Mesendoderm (in vitro differentiated cells): ENCODE measurements at regions not wholly inside any gene's neighbourhood (a gene's known extent, or its start where the extent isn't known, plus 50 kb on each side); places are given as distances from the start of the nearest gene placed in this dataset.

ENCODE experiments used
- DNase-seq: peaks from one replicate; pipeline ENCODE4 v3.0.0; 2013
- H2AK5ac ChIP-seq: 2 replicates; pipeline ENCODE4 v1.6.1; 2013; ENCODE audit warnings: low read length, inconsistent platforms
- H2BK120ac ChIP-seq: 2 replicates; pipeline ENCODE4 v1.6.1; 2013; ENCODE audit warnings: low read depth, mild to moderate bottlenecking, low read length, moderate library complexity, mixed read lengths
- H2BK15ac ChIP-seq: replicated peaks from 2 replicates; pipeline ENCODE4 v1.6.1; 2013; ENCODE audit warnings: low read depth, mild to moderate bottlenecking, moderate library complexity
- H2BK5ac ChIP-seq: 2 replicates; pipeline ENCODE4 v1.6.1; 2013; ENCODE audit warnings: low read length, inconsistent platforms
- H3K18ac ChIP-seq: 2 replicates; pipeline ENCODE4 v1.6.1; 2013; ENCODE audit warnings: mild to moderate bottlenecking, low read length, mixed read lengths
- H3K23ac ChIP-seq: one replicate; pipeline ENCODE4 v1.6.1; 2013; ENCODE audit warnings: low read length
- H3K27ac ChIP-seq: 2 replicates; pipeline ENCODE4 v1.5.1; 2013; ENCODE audit warnings: low read depth, mild to moderate bottlenecking, inconsistent platforms, low read length, moderate library complexity
- H3K27me3 ChIP-seq: 2 replicates; pipeline ENCODE4 v1.6.1; 2013; ENCODE audit warnings: low read length, control low read depth, mild to moderate bottlenecking, inconsistent platforms; ENCODE audit not compliant: insufficient read depth, poor library complexity
- H3K36me3 ChIP-seq: 2 replicates; pipeline ENCODE4 v1.6.1; 2013; ENCODE audit warnings: low read length, inconsistent platforms; ENCODE audit not compliant: control insufficient read depth, insufficient read depth
- H3K4ac ChIP-seq: one replicate; pipeline ENCODE4 v1.6.1; 2013; ENCODE audit warnings: low read depth, mild to moderate bottlenecking, low read length, moderate library complexity
- H3K4me1 ChIP-seq: 2 replicates; pipeline ENCODE4 v1.6.1; 2013; ENCODE audit warnings: low read depth, low read length, inconsistent platforms; ENCODE audit not compliant: control insufficient read depth
- H3K4me2 ChIP-seq: 2 replicates; pipeline ENCODE4 v1.6.1; 2013; ENCODE audit warnings: low read length
- H3K4me3 ChIP-seq: 2 replicates; pipeline ENCODE4 v1.5.1; 2013; ENCODE audit warnings: mild to moderate bottlenecking, low read length
- H3K56ac ChIP-seq: one replicate; pipeline ENCODE4 v1.6.1; 2013; ENCODE audit warnings: low read length
- H3K79me1 ChIP-seq: 2 replicates; pipeline ENCODE4 v1.6.1; 2013; ENCODE audit warnings: low read length, inconsistent platforms
- H3K79me2 ChIP-seq: 2 replicates; pipeline ENCODE4 v1.6.1; 2013; ENCODE audit warnings: mild to moderate bottlenecking, low read length; ENCODE audit not compliant: control insufficient read depth, insufficient read depth
- H3K9ac ChIP-seq: 2 replicates; pipeline ENCODE4 v1.6.1; 2013; ENCODE audit warnings: low read length, inconsistent platforms
- H4K5ac ChIP-seq: one replicate; pipeline ENCODE4 v1.6.1; 2013; ENCODE audit warnings: low read length
- H4K8ac ChIP-seq: one replicate; pipeline ENCODE4 v1.6.1; 2013; ENCODE audit warnings: low read depth, mild to moderate bottlenecking, control low read depth, low read length, moderate library complexity
- WGBS: extraction: QIAGEN DNeasy Blood & Tissue Kit; methylation state at CpG from one replicate; pipeline ENCODE4 v1.1.7; 2013; ENCODE audit warnings: low lambda C conversion rate, missing lambda C conversion rate; ENCODE audit not compliant: insufficient coverage; ENCODE audit errors: extremely low coverage; 5-methylcytosine and 5-hydroxymethylcytosine counted together

DNA sequence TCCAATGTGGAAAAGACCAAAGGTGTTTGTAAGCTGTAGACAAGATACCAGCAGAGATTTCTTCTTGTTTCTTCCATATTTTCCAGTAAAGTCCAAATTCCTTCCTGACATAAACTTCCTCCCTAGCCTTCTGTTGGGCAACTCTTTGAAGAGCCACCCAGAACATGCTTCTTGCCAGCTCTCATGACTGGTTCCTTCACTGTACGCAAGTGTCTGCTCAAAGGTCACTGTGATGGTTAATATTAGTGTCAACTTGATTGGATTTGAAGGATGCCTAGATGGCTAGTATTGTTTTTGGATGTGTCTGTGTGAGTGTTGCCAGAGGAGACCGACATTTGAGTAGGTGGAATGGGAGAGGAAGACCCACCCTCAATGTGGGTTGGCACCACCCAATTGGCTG is 416.6 kb upstream of the RUNX1 start:
- Histone ChIP-seq H3K79me2 (no peaks in the 10 kb centered on the region), H3K23ac (no peak overlapping the region), H4K8ac (no peak overlapping the region), H3K4me3 (no peak overlapping the region), H4K5ac (no peak overlapping the region), H3K4ac (no peak overlapping the region), H2BK15ac (no peak overlapping the region), H3K56ac (no peak overlapping the region), H3K18ac (no peak overlapping the region), H3K4me1 (peaks cover 2% of the 10 kb centered on the region), H3K9ac (no peak overlapping the region), H3K36me3 (no peaks in the 10 kb centered on the region), H2BK5ac (no peak overlapping the region), H3K79me1 (no peaks in the 10 kb centered on the region), H3K27me3 (no peaks in the 10 kb centered on the region), H3K4me2 (no peak overlapping the region), H3K27ac (no peak overlapping the region), H2BK120ac (no peak overlapping the region), H2AK5ac (no peak overlapping the region)
- DNase-seq: no peak
- no CpG with 5 or more reads among the region's 2 CpGs for WGBS

DNA sequence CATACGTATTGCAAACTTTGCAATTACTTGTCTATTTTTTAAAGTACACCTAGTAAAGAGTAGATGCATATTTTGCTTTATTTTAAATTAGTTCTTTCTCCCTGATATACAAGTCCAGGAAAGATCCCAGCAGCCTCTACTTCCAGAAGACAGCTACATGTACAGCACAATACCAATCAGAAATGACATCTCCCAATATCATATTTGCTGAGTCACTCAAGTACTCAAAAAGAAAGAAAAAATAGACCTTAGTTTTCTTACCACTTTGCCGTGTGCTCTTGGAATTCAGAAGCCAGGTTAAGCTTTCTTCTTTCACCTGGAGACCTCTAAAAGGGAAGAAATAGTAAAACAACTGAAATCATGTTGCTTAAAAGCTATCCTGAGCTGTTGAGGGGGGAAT is 412.6 kb upstream of the RUNX1 start:
- H3K18ac ChIP-seq: no peak overlapping the region
- no peak overlapping the region for H2BK5ac ChIP-seq
- H3K4me1 ChIP-seq: peaks cover 2% of the 10 kb centered on the region
- H3K4ac ChIP-seq: no peak overlapping the region
- no peak for DNase-seq
- H3K4me3 ChIP-seq: no peak overlapping the region
- no peak overlapping the region for H3K27ac ChIP-seq
- H3K4me2 ChIP-seq: no peak overlapping the region
- H2AK5ac ChIP-seq: no peak overlapping the region
- H3K27me3 ChIP-seq: no peaks in the 10 kb centered on the region
- no peak overlapping the region for H2BK120ac ChIP-seq
- no peak overlapping the region for H4K5ac ChIP-seq
- H3K9ac ChIP-seq: no peak overlapping the region
- no CpG with 5 or more reads among the region's 2 CpGs for WGBS
- H3K36me3 ChIP-seq: no peaks in the 10 kb centered on the region
- H3K23ac ChIP-seq: no peak overlapping the region
- peak overlapping the region; percentile 65 for H4K8ac ChIP-seq
- H3K79me2 ChIP-seq: no peaks in the 10 kb centered on the region
- no peak overlapping the region for H2BK15ac ChIP-seq
- H3K79me1 ChIP-seq: no peaks in the 10 kb centered on the region
- H3K56ac ChIP-seq: no peak overlapping the region

DNA sequence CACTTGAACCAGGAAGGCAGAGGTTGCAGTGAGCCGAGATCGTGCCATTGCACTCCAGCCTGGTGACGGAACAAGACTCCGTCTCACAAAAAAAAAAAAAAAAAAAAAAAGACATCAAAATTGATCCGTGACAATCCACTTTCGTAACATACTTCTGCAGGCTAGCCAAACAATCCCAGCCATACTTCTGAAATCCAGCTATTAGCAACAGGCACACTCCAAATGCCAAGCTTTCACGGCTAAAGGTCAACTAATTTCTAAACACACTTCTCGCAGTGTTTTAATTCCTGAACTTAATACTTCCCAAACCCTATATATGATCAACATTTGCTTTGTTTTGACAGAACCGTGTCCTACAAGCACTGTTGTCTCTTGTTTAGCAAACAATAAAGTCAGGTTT is 411.3 kb upstream of the RUNX1 start:
- Histone ChIP-seq H3K4ac (no peak overlapping the region), H3K9ac (no peak overlapping the region), H3K23ac (no peak overlapping the region), H2BK15ac (no peak overlapping the region), H4K5ac (no peak overlapping the region), H3K79me1 (no peaks in the 10 kb centered on the region), H3K18ac (no peak overlapping the region), H3K56ac (no peak overlapping the region), H3K4me2 (no peak overlapping the region), H3K4me1 (peaks cover 2% of the 10 kb centered on the region), H3K79me2 (no peaks in the 10 kb centered on the region), H4K8ac (no peak overlapping the region), H2BK5ac (no peak overlapping the region), H3K4me3 (no peak overlapping the region), H2BK120ac (peak overlapping the region; percentile 21), H3K27me3 (no peaks in the 10 kb centered on the region), H2AK5ac (no peak overlapping the region), H3K36me3 (no peaks in the 10 kb centered on the region), H3K27ac (no peak overlapping the region)
- DNase-seq: no peak
- WGBS: no CpG with 5 or more reads among the region's 9 CpGs

DNA sequence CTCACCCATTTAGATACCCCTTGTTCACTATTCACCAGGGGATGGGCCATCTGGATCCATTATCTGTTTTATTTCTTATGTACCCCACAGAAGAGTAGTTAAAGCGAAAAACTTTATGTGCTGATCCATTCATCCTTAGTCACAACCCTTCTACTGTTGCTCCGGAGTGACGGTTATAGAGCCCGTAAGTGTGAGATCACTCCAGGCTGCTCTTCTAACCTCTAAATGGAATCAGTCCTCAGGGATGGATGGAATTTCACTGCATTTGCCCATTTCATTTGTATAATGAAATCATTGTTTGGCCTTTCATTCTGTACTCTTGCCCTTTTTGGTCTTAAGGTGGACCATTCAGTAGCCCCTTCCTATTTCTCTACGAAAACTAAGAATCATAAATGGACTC is 409.3 kb upstream of the RUNX1 start:
- Histone ChIP-seq H3K4me2 (no peak overlapping the region), H3K27me3 (no peaks in the 10 kb centered on the region), H3K27ac (no peak overlapping the region), H2BK15ac (no peak overlapping the region), H4K8ac (no peak overlapping the region), H4K5ac (no peak overlapping the region), H2BK120ac (no peak overlapping the region), H2AK5ac (no peak overlapping the region), H3K36me3 (no peaks in the 10 kb centered on the region), H3K4ac (no peak overlapping the region), H2BK5ac (no peak overlapping the region), H3K79me2 (no peaks in the 10 kb centered on the region), H3K18ac (no peak overlapping the region), H3K4me1 (peaks cover 2% of the 10 kb centered on the region), H3K79me1 (no peaks in the 10 kb centered on the region), H3K56ac (no peak overlapping the region), H3K9ac (no peak overlapping the region), H3K23ac (no peak overlapping the region), H3K4me3 (no peak overlapping the region)
- 100% methylated on average over 1 of the region's 5 CpGs for whole genome bisulfite sequencing
- no peak for DNase-seq

DNA sequence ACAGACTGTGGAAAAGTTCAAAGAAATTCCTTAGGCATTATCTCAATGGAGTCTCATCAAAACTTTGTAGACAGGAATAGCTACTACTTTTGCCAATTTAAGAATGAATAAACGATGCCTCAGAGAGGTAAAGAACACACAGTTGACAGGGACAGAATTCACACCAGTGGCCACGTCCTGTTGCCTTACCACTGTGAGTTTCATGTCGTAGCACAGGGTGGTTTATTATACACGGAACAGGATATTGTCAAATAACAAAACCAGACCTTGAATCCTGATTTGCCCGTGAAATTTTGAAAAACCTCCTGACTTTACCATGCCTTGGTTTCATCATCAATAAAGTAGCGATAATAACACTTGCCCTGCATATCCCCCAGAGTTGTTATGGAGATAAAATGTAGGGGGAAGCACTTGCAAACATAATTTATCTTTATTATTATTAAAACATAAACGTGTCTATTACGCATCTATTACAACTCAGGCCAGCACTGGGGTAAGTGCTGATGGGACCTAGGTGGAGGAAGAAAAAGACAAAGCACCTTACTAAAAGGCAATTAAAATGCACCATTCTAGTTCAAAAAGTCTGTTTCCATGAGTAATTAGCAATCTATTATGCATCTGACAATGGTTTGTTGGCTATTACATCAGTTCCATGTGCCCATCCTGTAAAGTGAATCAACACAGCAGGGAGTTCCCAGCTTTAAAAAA is 408.1 kb upstream of the RUNX1 start:
- Histone ChIP-seq H3K27ac (no peak overlapping the region), H2BK5ac (no peak overlapping the region), H4K5ac (no peak overlapping the region), H4K8ac (no peak overlapping the region), H3K79me1 (no peaks in the 10 kb centered on the region), H3K4ac (no peak overlapping the region), H3K4me3 (no peak overlapping the region), H3K56ac (no peak overlapping the region), H3K79me2 (no peaks in the 10 kb centered on the region), H3K18ac (no peak overlapping the region), H2AK5ac (no peak overlapping the region), H3K23ac (no peak overlapping the region), H3K27me3 (no peaks in the 10 kb centered on the region), H3K4me2 (no peak overlapping the region), H2BK120ac (no peak overlapping the region), H3K4me1 (peaks cover 2% of the 10 kb centered on the region), H3K9ac (no peak overlapping the region), H2BK15ac (no peak overlapping the region), H3K36me3 (no peaks in the 10 kb centered on the region)
- DNase-seq: no peak
- no CpG with 5 or more reads among the region's 8 CpGs for WGBS

DNA sequence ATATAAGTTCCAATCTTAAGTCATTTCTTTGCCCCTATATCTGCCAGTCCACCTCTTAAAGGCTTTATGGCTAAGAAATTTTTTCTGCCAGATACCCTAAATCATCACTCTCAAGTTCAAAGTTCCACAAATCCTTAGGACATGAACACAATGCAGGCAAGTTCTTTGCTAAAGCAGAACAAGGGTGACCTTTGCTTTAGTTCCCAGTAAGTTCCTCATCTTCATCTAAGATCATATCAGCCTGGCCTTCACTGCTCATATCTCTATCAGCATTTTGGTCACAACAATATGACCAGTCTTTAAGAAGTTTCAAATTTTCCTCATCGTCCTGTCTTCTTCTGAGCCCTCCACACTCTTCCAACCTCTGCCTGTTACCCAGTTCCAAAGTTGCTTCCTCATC is 402.2 kb upstream of the RUNX1 start:
- no CpG with 5 or more reads among the region's 1 CpG for WGBS
- Histone ChIP-seq H2BK120ac (no peak overlapping the region), H2AK5ac (no peak overlapping the region), H3K27me3 (no peaks in the 10 kb centered on the region), H4K8ac (no peak overlapping the region), H2BK15ac (no peak overlapping the region), H3K4me2 (no peak overlapping the region), H3K27ac (no peak overlapping the region), H2BK5ac (no peak overlapping the region), H3K18ac (no peak overlapping the region), H3K4ac (no peak overlapping the region), H3K56ac (no peak overlapping the region), H3K79me1 (no peaks in the 10 kb centered on the region), H3K4me1 (no peaks in the 10 kb centered on the region), H3K79me2 (no peaks in the 10 kb centered on the region), H3K4me3 (no peak overlapping the region), H3K9ac (no peak overlapping the region), H3K23ac (no peak overlapping the region), H3K36me3 (no peaks in the 10 kb centered on the region), H4K5ac (no peak overlapping the region)
- DNase-seq: no peak
